Smooth muscle cell (in vitro differentiated cells): ENCODE measurements at regions not wholly inside any gene's neighbourhood (a gene's known extent, or its start where the extent isn't known, plus 50 kb on each side); places are given as distances from the start of the nearest gene placed in this dataset.
A peak's percentile ranks its signal among the peaks of the same experiment; 100 is the strongest.

ENCODE experiments used
- DNase-seq: peaks from one replicate; lab custom pipeline; 2025; ENCODE audit not compliant: unreplicated experiment; lab: John Stamatoyannopoulos, UW
- H2AFZ ChIP-seq: fragments of 200-600 bp; sonication (generic); 2 replicates; pipeline ENCODE4 v1.6.0; 2016; ENCODE audit warnings: antibody characterized with exemption, low read depth, mild to moderate bottlenecking
- H3F3A ChIP-seq: fragments of 200-600 bp; sonication (generic); 2 replicates; pipeline ENCODE4 v1.6.0; 2017; ENCODE audit warnings: antibody characterized with exemption, low read depth
- H3K27ac ChIP-seq: fragments of 200-600 bp; sonication (generic); 2 replicates; pipeline ENCODE4 v1.5.1; 2016; ENCODE audit warnings: low read depth, mild to moderate bottlenecking
- H3K27me3 ChIP-seq: fragments of 200-600 bp; sonication (generic); 2 replicates; pipeline ENCODE4 v1.6.1; 2016; ENCODE audit warnings: low read depth, mild to moderate bottlenecking
- H3K36me3 ChIP-seq: fragments of 200-600 bp; sonication (generic); 2 replicates; pipeline ENCODE4 v1.5.1; 2016; ENCODE audit warnings: low read depth
- H3K4me1 ChIP-seq: fragments of 200-600 bp; sonication (generic); 2 replicates; pipeline ENCODE4 v1.5.1; 2016; ENCODE audit warnings: low read depth
- H3K4me2 ChIP-seq: fragments of 200-600 bp; sonication (generic); 2 replicates; pipeline ENCODE4 v1.6.0; 2016; ENCODE audit warnings: mild to moderate bottlenecking
- H3K4me3 ChIP-seq: fragments of 200-600 bp; sonication (generic); 2 replicates; pipeline ENCODE4 v1.5.1; 2016; ENCODE audit warnings: mild to moderate bottlenecking
- H3K79me2 ChIP-seq: fragments of 200-600 bp; sonication (generic); 2 replicates; pipeline ENCODE4 v1.6.0; 2016; ENCODE audit warnings: low read depth, mild to moderate bottlenecking
- H3K9ac ChIP-seq: fragments of 200-600 bp; sonication (generic); 2 replicates; pipeline ENCODE4 v1.6.0; 2016; ENCODE audit warnings: low read depth
- H3K9me3 ChIP-seq: fragments of 200-600 bp; sonication (generic); replicated peaks from 2 replicates; pipeline ENCODE4 v1.5.1; 2016; ENCODE audit warnings: low read depth
- H4K20me1 ChIP-seq: fragments of 200-600 bp; sonication (generic); 2 replicates; pipeline ENCODE4 v1.6.0; 2016; ENCODE audit warnings: low read depth
- CTCF ChIP-seq: fragments of 200-600 bp; sonication (generic); IDR thresholded peaks from 2 replicates; pipeline ENCODE4 v1.5.1; 2017; ENCODE audit warnings: borderline replicate concordance, mild to moderate bottlenecking, antibody characterized with exemption; ENCODE audit not compliant: insufficient read depth, poor library complexity, severe bottlenecking
- WGBS: methylation state at CpG from one replicate; pipeline ENCODE4 v1.1.7; 2016; ENCODE audit warnings: low lambda C conversion rate; 5-methylcytosine and 5-hydroxymethylcytosine counted together

- Histone ChIP-seq H3K27me3 (peaks cover 8% of the 10 kb centered on the region), H3K36me3 (no peaks in the 10 kb centered on the region), H3K9me3 (peaks cover 7% of the 10 kb centered on the region), H2AFZ (no peak overlapping the region), H3K27ac (no peak overlapping the region), H3K4me3 (no peak overlapping the region), H3K4me2 (no peak overlapping the region), H3K79me2 (no peaks in the 10 kb centered on the region), H3K4me1 (no peaks in the 10 kb centered on the region), H3F3A (no peaks in the 10 kb centered on the region), H3K9ac (no peak overlapping the region), H4K20me1 (no peaks in the 10 kb centered on the region)
- no peak for DNase-seq
- 95% methylated on average over 3 of the region's 3 CpGs for WGBS
- no peak for TF ChIP-seq CTCF
These were observed 207.0 kb upstream of the IRX3 start for GRCh38 chr16:54493594-54493993.

GRCh38 chr16:54493061-54493460 is 206.5 kb upstream of the IRX3 start:
- 22% methylated on average over 2 of the region's 2 CpGs for WGBS
- DNase-seq, result no peak
- Histone ChIP-seq H3K36me3 (no peaks in the 10 kb centered on the region), H3K27ac (peak overlapping the region; percentile 3), H3K4me1 (no peaks in the 10 kb centered on the region), H4K20me1 (no peaks in the 10 kb centered on the region), H3K27me3 (peaks cover 14% of the 10 kb centered on the region), H2AFZ (peak overlapping the region; percentile 21), H3K9ac (no peak overlapping the region), H3K4me2 (no peak overlapping the region), H3F3A (no peaks in the 10 kb centered on the region), H3K9me3 (peaks cover 5% of the 10 kb centered on the region), H3K4me3 (no peak overlapping the region), H3K79me2 (no peaks in the 10 kb centered on the region)
- no peak for TF ChIP-seq CTCF

- no peak for TF ChIP-seq CTCF
- peaks cover 16% of the 10 kb centered on the region for H3K27me3 ChIP-seq
- H3K9ac ChIP-seq, result no peak overlapping the region
- no peak overlapping the region for H3K4me3 ChIP-seq
- no peaks in the 10 kb centered on the region for H3K4me1 ChIP-seq
- H3F3A ChIP-seq, result no peaks in the 10 kb centered on the region
- DNase-seq, result no peak
- no peak overlapping the region for H3K27ac ChIP-seq
- H3K79me2 ChIP-seq, result no peaks in the 10 kb centered on the region
- H4K20me1 ChIP-seq, result no peaks in the 10 kb centered on the region
- WGBS, result 92% methylated on average over 2 of the region's 2 CpGs
- no peak overlapping the region for H3K4me2 ChIP-seq
- H3K9me3 ChIP-seq, result no peaks in the 10 kb centered on the region
- no peak overlapping the region for H2AFZ ChIP-seq
- H3K36me3 ChIP-seq, result no peaks in the 10 kb centered on the region
These were observed 203.5 kb upstream of the IRX3 start for GRCh38 chr16:54490112-54490488.

GRCh38 chr16:54489225-54490111 is 202.9 kb upstream of the IRX3 start:
- H3K9me3 ChIP-seq, result no peaks in the 10 kb centered on the region
- H3K27me3 ChIP-seq, result peaks cover 16% of the 10 kb centered on the region
- no peaks in the 10 kb centered on the region for H3K4me1 ChIP-seq
- DNase-seq, result no peak
- no peaks in the 10 kb centered on the region for H3F3A ChIP-seq
- TF ChIP-seq CTCF, result no peak
- WGBS, result 76% methylated on average over 11 of the region's 11 CpGs
- no peaks in the 10 kb centered on the region for H3K79me2 ChIP-seq
- no peak overlapping the region for H3K27ac ChIP-seq
- no peaks in the 10 kb centered on the region for H3K36me3 ChIP-seq
- H2AFZ ChIP-seq, result no peak overlapping the region
- no peaks in the 10 kb centered on the region for H4K20me1 ChIP-seq
- no peak overlapping the region for H3K4me3 ChIP-seq
- no peak overlapping the region for H3K4me2 ChIP-seq
- H3K9ac ChIP-seq, result no peak overlapping the region
